ENCODE measurements at regions not wholly inside any gene's neighbourhood (a gene's known extent, or its start where the extent isn't known, plus 50 kb on each side); places are given as distances from the start of the nearest gene placed in this dataset.
"Not testable (repeated sequence)": the region's sequence is repeated elsewhere in the genome, so short reads cannot be mapped to it uniquely, and the experiment has no call there.

DNA sequence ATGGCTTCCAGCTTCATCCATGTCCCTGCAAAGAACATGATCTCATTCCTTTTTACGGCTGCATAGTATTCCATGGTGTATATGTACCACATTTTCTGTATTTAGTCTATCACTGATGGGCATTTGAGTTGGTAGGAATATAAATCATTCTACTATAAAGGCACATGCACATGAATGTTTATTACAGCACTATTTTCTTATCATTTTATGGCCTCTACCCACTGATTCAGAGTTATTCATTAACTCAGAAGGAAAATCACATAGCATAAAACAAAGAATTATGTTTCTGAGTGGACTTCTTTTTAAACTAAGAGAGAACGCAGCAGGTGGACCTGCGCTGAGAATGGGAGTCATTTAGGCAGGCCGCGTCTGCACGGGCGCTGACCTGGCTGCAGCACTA, 619.6 kb downstream of the FBXO15 start:
- no peak for DNase-seq (ENCODE audit: low read depth in 1 of 2, low spot score in 1 of 2)
- no peak for TF ChIP-seq JUND (IDR thresholded peaks at IDR 0.05; ENCODE audit: low read depth)
- in situ Hi-C loops (cut with HindIII; ENCODE audit: low pct_unique_long_range_greater_than_20kb, low sequenced_read_pairs): no loop called here

GRCh38 chr18:73520229-73520628, 627.4 kb downstream of the FBXO15 start:
- TF ChIP-seq JUND (IDR thresholded peaks at IDR 0.05; ENCODE audit: low read depth): no peak

DNA sequence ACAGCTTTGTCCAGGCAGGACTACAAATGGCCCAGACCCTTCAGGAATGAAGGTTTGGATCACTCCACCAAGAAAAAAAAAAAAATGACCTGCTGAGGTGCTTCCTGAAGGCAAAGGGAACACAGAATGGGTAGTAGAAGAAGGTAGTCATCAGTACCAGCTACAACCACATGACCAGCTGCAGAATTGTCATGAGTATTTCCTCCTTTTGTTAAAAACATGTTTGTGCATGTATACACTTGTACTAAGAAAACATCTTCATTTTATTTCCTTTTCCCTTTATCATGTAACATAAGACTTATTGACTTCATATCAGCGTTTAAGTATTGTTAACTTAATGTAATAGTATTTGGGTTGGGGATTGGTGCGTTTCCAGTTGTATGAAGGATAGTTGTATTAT, 631.6 kb downstream of the FBXO15 start:
- DNase-seq (ENCODE audit: low read depth in 1 of 2, low spot score in 1 of 2); in situ Hi-C loops (cut with HindIII; ENCODE audit: low pct_unique_long_range_greater_than_20kb, low sequenced_read_pairs): not testable (repeated sequence)

More at GRCh38 chr18:73520229-73520628, 627.4 kb downstream of the FBXO15 start:
- DNase-seq (ENCODE audit: low read depth in 1 of 2, low spot score in 1 of 2): peak in 1 of 2 experiments; percentile 61
- in situ Hi-C loops (cut with HindIII; ENCODE audit: low pct_unique_long_range_greater_than_20kb, low sequenced_read_pairs): no loop called here

- DNase-seq (ENCODE audit: low read depth in 1 of 2, low spot score in 1 of 2): no peak
- in situ Hi-C loops (cut with HindIII; ENCODE audit: low pct_unique_long_range_greater_than_20kb, low sequenced_read_pairs): no loop called here
- TF ChIP-seq JUND (IDR thresholded peaks at IDR 0.05; ENCODE audit: low read depth): no peak
These were observed 633.2 kb downstream of the FBXO15 start for GRCh38 chr18:73514449-73514848.

GRCh38 chr18:73511771-73512503, 635.7 kb downstream of the FBXO15 start:
- TF ChIP-seq JUND (IDR thresholded peaks at IDR 0.05; ENCODE audit: low read depth): no peak
- DNase-seq (ENCODE audit: low read depth in 1 of 2, low spot score in 1 of 2): no peak
- in situ Hi-C loops (cut with HindIII; ENCODE audit: low pct_unique_long_range_greater_than_20kb, low sequenced_read_pairs): no loop called here

DNA sequence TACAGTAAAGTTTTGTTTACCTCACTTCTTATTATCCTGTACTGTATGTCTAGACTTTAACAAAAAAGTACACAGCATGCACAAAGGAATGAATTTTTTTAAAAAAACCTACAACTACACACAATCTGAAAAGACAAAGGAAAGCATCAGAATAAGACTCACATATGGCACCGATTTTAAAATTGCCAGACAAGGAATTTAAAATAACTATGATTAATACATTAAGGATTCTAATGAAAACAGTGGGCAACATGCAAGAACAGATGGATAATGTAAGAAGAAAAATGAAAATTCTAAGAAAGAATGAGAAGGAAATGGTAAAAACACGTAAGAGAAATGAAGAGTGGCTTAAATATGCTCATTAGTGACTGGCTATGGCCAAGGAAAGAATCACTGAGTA, 638.2 kb downstream of the FBXO15 start:
- in situ Hi-C loops (cut with HindIII; ENCODE audit: low pct_unique_long_range_greater_than_20kb, low sequenced_read_pairs): no loop called here
- TF ChIP-seq JUND (IDR thresholded peaks at IDR 0.05; ENCODE audit: low read depth): no peak
- DNase-seq (ENCODE audit: low read depth in 1 of 2, low spot score in 1 of 2): no peak

DNA sequence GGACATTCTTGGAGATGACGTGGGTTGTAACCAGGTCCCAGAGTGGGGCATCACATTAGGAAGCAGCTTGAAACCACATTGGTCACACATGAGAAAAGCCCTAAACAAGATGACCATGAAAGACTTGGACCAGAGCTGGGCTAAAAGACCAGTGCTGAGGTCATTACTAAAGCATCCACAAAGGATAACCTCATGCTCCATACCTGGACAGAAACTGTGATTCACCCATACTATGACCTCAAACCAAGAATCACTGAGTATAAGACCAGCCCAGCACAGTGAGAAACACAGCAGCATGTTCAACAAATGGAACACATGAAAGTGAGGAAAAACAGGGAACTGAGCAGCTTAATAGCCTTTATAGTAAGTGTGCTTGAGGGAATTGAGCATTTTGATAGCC, 635.5 kb upstream of the NETO1 start:
- in situ Hi-C loops (cut with HindIII; ENCODE audit: low pct_unique_long_range_greater_than_20kb, low sequenced_read_pairs): no loop called here
- no peak for TF ChIP-seq JUND (IDR thresholded peaks at IDR 0.05; ENCODE audit: low read depth)
- DNase-seq (ENCODE audit: low read depth in 1 of 2, low spot score in 1 of 2): no peak

GRCh38 chr18:73487966-73488365, 620.2 kb upstream of the NETO1 start:
- DNase-seq (ENCODE audit: low read depth in 1 of 2, low spot score in 1 of 2): no peak
- no peak for TF ChIP-seq JUND (IDR thresholded peaks at IDR 0.05; ENCODE audit: low read depth)
- in situ Hi-C loops (cut with HindIII; ENCODE audit: low pct_unique_long_range_greater_than_20kb, low sequenced_read_pairs): no loop called here

- in situ Hi-C loops (cut with HindIII; ENCODE audit: low pct_unique_long_range_greater_than_20kb, low sequenced_read_pairs): no loop called here
- no peak for DNase-seq (ENCODE audit: low read depth in 1 of 2, low spot score in 1 of 2)
- TF ChIP-seq JUND (IDR thresholded peaks at IDR 0.05; ENCODE audit: low read depth): no peak
These were observed 617.4 kb upstream of the NETO1 start for GRCh38 chr18:73485166-73485565.

DNA sequence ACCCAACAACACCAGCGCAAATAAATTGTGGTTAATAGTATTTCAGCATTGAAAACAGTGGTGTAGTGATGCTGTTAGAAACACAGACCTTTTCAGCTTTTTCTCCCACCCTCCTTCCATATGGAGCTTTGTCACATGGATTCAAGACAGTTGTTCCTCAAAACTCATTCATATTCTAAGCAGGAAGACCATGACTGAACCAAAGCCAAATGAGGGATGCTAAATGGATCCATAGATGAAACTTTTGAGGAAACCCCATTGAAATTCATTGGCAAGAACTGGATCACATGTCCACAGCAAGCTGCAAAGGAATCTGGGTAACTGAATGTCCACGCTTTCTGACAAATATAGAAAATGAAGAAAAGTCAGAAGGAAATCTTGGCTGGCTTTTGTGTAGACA, 615.1 kb upstream of the NETO1 start:
- no peak for TF ChIP-seq JUND (IDR thresholded peaks at IDR 0.05; ENCODE audit: low read depth)
- in situ Hi-C loops (cut with HindIII; ENCODE audit: low pct_unique_long_range_greater_than_20kb, low sequenced_read_pairs): no loop called here

GRCh38 chr18:73479477-73479876, 611.7 kb upstream of the NETO1 start:
- in situ Hi-C loops (cut with HindIII; ENCODE audit: low pct_unique_long_range_greater_than_20kb, low sequenced_read_pairs): no loop called here
- no peak for DNase-seq (ENCODE audit: low read depth in 1 of 2, low spot score in 1 of 2)
- TF ChIP-seq JUND (IDR thresholded peaks at IDR 0.05; ENCODE audit: low read depth): no peak

More for the DNA sequence above, 615.1 kb upstream of the NETO1 start:
- no peak for DNase-seq (ENCODE audit: low read depth in 1 of 2, low spot score in 1 of 2)

- no peak for TF ChIP-seq JUND (IDR thresholded peaks at IDR 0.05; ENCODE audit: low read depth)
- in situ Hi-C loops (cut with HindIII; ENCODE audit: low pct_unique_long_range_greater_than_20kb, low sequenced_read_pairs): no loop called here
These were observed 610.4 kb upstream of the NETO1 start for GRCh38 chr18:73478191-73478590.

DNA sequence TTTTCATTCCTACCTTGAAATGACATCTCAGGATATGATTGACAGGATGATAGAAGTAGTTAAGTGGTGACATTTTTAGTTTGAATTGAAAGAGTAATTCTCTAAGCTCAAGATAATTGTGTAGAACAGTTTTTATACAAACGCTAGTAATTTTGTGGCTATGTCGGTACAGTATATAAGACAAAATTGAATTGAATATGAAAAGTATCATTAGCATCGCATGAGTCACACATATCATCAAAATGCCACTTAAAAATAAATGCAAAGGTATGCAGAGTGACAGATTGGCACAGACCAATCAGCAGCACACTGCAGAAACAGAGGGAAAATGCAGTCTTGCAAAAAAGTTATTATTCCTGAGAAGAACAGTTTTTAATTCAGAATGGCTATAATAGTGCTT, 608.2 kb upstream of the NETO1 start:
- no peak for TF ChIP-seq JUND (IDR thresholded peaks at IDR 0.05; ENCODE audit: low read depth)
- in situ Hi-C loops (cut with HindIII; ENCODE audit: low pct_unique_long_range_greater_than_20kb, low sequenced_read_pairs): no loop called here
- DNase-seq (ENCODE audit: low read depth in 1 of 2, low spot score in 1 of 2): no peak

More at GRCh38 chr18:73478191-73478590, 610.4 kb upstream of the NETO1 start:
- DNase-seq (ENCODE audit: low read depth in 1 of 2, low spot score in 1 of 2): no peak

- in situ Hi-C loops (cut with HindIII; ENCODE audit: low pct_unique_long_range_greater_than_20kb, low sequenced_read_pairs): no loop called here
- DNase-seq (ENCODE audit: low read depth in 1 of 2, low spot score in 1 of 2): no peak
- no peak for TF ChIP-seq JUND (IDR thresholded peaks at IDR 0.05; ENCODE audit: low read depth)
These were observed 594.3 kb upstream of the NETO1 start for GRCh38 chr18:73462092-73462491.

Measured in T47D (cell line).